HepG2 (cell line): ENCODE measurements at regions not wholly inside any gene's neighbourhood (a gene's known extent, or its start where the extent isn't known, plus 50 kb on each side); places are given as distances from the start of the nearest gene placed in this dataset.

Source experiments
- AHDC1 ChIP-seq: sonication (generic); formaldehyde crosslinking; IDR thresholded peaks from 2 replicates; pipeline ENCODE4 v1.5.1; 2020; ENCODE audit warnings: mild to moderate bottlenecking, missing genetic modification reagents, borderline replicate concordance
- ARNT ChIP-seq: fragments of 450-650 bp; IDR thresholded peaks from 2 replicates; pipeline ENCODE4 v1.6.1; 2017
- EP300 ChIP-seq, 3 experiments: sonication (generic) in 1 of 3; formaldehyde crosslinking in 1 of 3; IDR thresholded peaks; 2 replicates each; pipeline versions ENCODE4 v1.5.1 to v1.6.1; 2011 to 2020; ENCODE audit warnings: low read depth in 2 of 3, low read length in 2 of 3, borderline replicate concordance in 1 of 3, improper control_type of control experiment in 1 of 3, mild to moderate bottlenecking in 1 of 3, missing genetic modification reagents in 1 of 3, moderate library complexity in 1 of 3
- EZH2 ChIP-seq: conservative IDR thresholded peaks from 2 replicates; pipeline ENCODE4 v1.6.1; 2012; ENCODE audit warnings: mild to moderate bottlenecking, low read depth, low read length, moderate library complexity
- FOXO4 ChIP-seq: sonication (generic); formaldehyde crosslinking; conservative IDR thresholded peaks from 2 replicates; pipeline ENCODE4 v1.8.1; 2023; ENCODE audit warnings: missing genetic modification reagents
- MAX ChIP-seq: IDR thresholded peaks from 2 replicates; pipeline ENCODE4 v1.6.1; 2012; ENCODE audit warnings: inconsistent platforms
- NR2F6 ChIP-seq, 2 experiments: IDR thresholded peaks; 2 replicates each; pipeline ENCODE4 v1.6.1; 2016; ENCODE audit warnings: antibody characterized with exemption in 1 of 2, mild to moderate bottlenecking in 1 of 2
- POLR2A ChIP-seq, 2 experiments: IDR thresholded peaks; 2 replicates each; pipeline ENCODE4 v1.6.1; 2011; ENCODE audit warnings: low read depth in 2 of 2, low read length in 2 of 2, mild to moderate bottlenecking in 1 of 2, moderate library complexity in 1 of 2; ENCODE audit not compliant: insufficient read depth in 1 of 2
- POLR2AphosphoS5 ChIP-seq: IDR thresholded peaks from 2 replicates; pipeline ENCODE4 v1.6.1; 2012; ENCODE audit warnings: low read depth, low read length
- RAD21 ChIP-seq: fragments of 450-650 bp; formaldehyde crosslinking; IDR thresholded peaks from 2 replicates; pipeline ENCODE4 v1.5.0; 2020; ENCODE audit warnings: mild to moderate bottlenecking
- REST ChIP-seq, 2 experiments: IDR thresholded peaks; 2 replicates each; pipeline ENCODE4 v1.6.1; 2011 to 2012; ENCODE audit warnings: low read length in 2 of 2, borderline replicate concordance in 1 of 2, low read depth in 1 of 2, mild to moderate bottlenecking in 1 of 2, moderate library complexity in 1 of 2
- SIN3A ChIP-seq: IDR thresholded peaks from 2 replicates; pipeline ENCODE4 v1.6.1; 2011; ENCODE audit warnings: low read depth, mild to moderate bottlenecking, control low read depth, low read length, borderline replicate concordance
- THAP8 ChIP-seq: sonication (generic); formaldehyde crosslinking; IDR thresholded peaks from 2 replicates; pipeline ENCODE4 v1.5.1; 2020; ENCODE audit warnings: missing genetic modification reagents, mild to moderate bottlenecking, borderline replicate concordance
- ZNF761 ChIP-seq: sonication (generic); formaldehyde crosslinking; conservative IDR thresholded peaks from 2 replicates; pipeline ENCODE4 v1.4.0; 2020; ENCODE audit warnings: mild to moderate bottlenecking, missing genetic modification reagents

GRCh38 chr4:137263206-137263605 lies 269.1 kb downstream of the PCDH18 start:
- TF ChIP-seq ARNT, result no peak
- TF ChIP-seq EP300 (IDR thresholded peaks at IDR 0.05; ENCODE audit: low read depth in 2 of 2, low read length in 2 of 2), result no peak
- TF ChIP-seq EP300 (CRISPR knock-in tag; IDR thresholded peaks at IDR 0.05; ENCODE audit: borderline replicate concordance), result no peak
- no peak for TF ChIP-seq POLR2A (IDR thresholded peaks at IDR 0.05; ENCODE audit: insufficient read depth in 1 of 2, low read depth in 2 of 2, low read length in 2 of 2)
- TF ChIP-seq MAX, result no peak
- TF ChIP-seq REST (IDR thresholded peaks at IDR 0.05; ENCODE audit: borderline replicate concordance in 1 of 2, low read depth in 1 of 2, low read length in 2 of 2), result no peak
- TF ChIP-seq POLR2AphosphoS5, result no peak
- no peak for TF ChIP-seq AHDC1
- no peak for TF ChIP-seq THAP8 (CRISPR knock-in tag)
- no peak for TF ChIP-seq FOXO4 (CRISPR knock-in tag)
- TF ChIP-seq EZH2, result no peak
- no peak for TF ChIP-seq SIN3A
- TF ChIP-seq ZNF761 (CRISPR knock-in tag), result no peak
- no peak for TF ChIP-seq RAD21 (CRISPR knock-in tag)
- TF ChIP-seq NR2F6 (IDR thresholded peaks at IDR 0.05), result no peak
- TF ChIP-seq NR2F6 (CRISPR knock-in tag; IDR thresholded peaks at IDR 0.05), result no peak
